SK-N-MC (cell line): ENCODE measurements at regions not wholly inside any gene's neighbourhood (a gene's known extent, or its start where the extent isn't known, plus 50 kb on each side); places are given as distances from the start of the nearest gene placed in this dataset.

ENCODE experiments used
- FOXP2 ChIP-seq: optimal IDR thresholded peaks from 2 replicates; pipeline ENCODE3; 2011; ENCODE audit warnings: mild to moderate bottlenecking, moderate library complexity; ENCODE audit not compliant: insufficient read depth; ENCODE audit errors: extremely low read length, control extremely low read depth
- POLR2AphosphoS5 ChIP-seq: IDR thresholded peaks from 2 replicates; pipeline ENCODE4 v1.6.1; 2012; ENCODE audit warnings: mild to moderate bottlenecking, low read depth, low read length, borderline replicate concordance

GRCh38 chr20:60630609-60631008 is 621.5 kb upstream of the CDH4 start:
- no peak for TF ChIP-seq POLR2AphosphoS5
- no peak for TF ChIP-seq FOXP2
